ENCODE measurements at regions not wholly inside any gene's neighbourhood (a gene's known extent, or its start where the extent isn't known, plus 50 kb on each side); places are given as distances from the start of the nearest gene placed in this dataset.
"Not testable (repeated sequence)": the region's sequence is repeated elsewhere in the genome, so short reads cannot be mapped to it uniquely, and the experiment has no call there.

DNA sequence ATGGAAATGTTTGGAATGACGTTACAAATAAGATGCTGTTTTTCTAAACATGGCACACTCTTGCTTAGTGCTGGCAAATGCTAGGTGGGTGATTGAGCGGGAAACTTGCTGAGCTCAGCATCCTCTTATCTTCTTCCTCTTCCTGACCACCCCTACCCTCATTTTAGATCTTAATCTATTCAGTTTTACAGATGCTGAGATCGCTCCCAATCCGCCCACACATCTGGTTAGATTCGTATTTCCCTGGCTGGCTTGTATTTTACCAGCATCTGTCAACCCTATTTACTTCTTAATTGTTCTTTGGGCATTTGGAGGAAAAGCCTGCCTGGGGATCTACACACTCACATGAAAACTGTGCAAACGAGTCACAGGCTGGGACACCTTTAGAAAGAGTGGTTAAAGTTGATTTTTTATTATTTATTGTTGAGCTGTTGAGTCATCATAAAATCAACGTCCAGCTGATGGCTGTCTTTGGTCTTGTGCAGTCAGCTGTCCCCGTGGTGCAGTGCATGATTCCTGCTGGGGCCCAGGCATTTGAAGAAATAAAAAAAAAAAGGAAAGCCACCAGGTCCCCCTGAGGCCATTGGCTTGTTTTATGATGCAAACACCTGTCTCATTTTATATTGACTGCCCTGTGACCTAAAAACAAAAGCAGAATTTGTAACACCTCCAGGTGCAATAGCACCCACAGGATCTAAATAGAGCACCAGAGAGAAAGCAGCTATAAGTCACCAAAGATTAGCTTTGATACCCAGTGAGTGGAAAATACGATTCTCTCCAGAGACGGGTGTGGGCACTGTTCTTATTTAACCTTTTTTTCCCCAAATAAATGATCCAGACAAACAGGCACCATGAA, 258.6 kb downstream of the HS3ST3B1 start:
- Histone ChIP-seq H3K36me3 (ENCODE audit: insufficient read depth, low read length) (no peaks in the 10 kb centered on the region), H3K4me3 (ENCODE audit: low read length) (no peak overlapping the region), H2AFZ (ENCODE audit: low read depth, low read length) (no peak overlapping the region), H3K9me3 (ENCODE audit: low read length) (no peaks in the 10 kb centered on the region), H3K4me1 (ENCODE audit: insufficient read depth, low read length) (peaks cover 2% of the 10 kb centered on the region), H3K27me3 (ENCODE audit: insufficient read depth, low read length) (no peaks in the 10 kb centered on the region)

DNA sequence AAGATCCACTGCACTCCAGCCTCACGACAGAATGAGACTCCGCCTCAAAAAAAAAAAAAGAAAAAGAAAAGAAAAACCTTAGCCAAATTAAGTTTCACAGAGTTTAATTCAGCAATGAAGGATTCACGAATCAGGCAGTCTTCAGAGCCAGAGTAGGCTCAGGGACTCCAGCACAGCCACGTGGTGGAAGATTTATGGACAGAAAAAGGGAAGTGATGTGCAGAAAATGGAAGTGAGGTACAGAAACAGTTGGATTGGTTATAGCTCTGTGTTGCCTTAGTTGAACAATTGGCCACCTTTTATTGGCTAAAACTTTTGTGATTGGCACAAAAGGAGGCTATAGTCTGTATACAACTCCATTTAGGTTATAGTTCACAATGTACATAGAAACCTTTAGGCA, 256.6 kb downstream of the HS3ST3B1 start:
- H3K36me3 ChIP-seq (ENCODE audit: insufficient read depth, low read length): no peaks in the 10 kb centered on the region
- no peak overlapping the region for H3K4me3 ChIP-seq (ENCODE audit: low read length)
- H3K27me3 ChIP-seq (ENCODE audit: insufficient read depth, low read length): no peaks in the 10 kb centered on the region
- H2AFZ ChIP-seq (ENCODE audit: low read depth, low read length): no peak overlapping the region
- no peaks in the 10 kb centered on the region for H3K9me3 ChIP-seq (ENCODE audit: low read length)
- H3K4me1 ChIP-seq (ENCODE audit: insufficient read depth, low read length): peaks cover 2% of the 10 kb centered on the region

DNA sequence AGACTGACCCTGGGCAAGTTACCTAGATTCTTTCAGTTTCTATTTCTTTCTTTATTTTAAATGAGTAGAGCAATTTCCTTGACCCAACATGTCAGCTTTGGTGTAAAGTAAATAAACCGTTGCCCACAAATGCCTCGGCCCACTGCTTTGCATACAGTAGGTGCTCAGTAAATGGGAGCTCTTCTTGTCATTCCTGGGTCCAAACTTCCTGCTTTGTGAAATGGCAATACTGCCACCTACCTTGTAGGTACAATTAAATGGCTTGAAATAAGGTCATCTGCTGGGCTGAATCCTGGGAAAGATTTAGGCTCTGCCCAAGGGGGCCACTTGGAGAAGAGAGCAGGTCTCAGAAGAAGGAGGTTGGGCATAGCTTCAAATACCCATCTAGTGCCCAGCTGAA, 253.0 kb downstream of the HS3ST3B1 start:
- H3K27me3 ChIP-seq (ENCODE audit: insufficient read depth, low read length): no peaks in the 10 kb centered on the region
- no peak overlapping the region for H2AFZ ChIP-seq (ENCODE audit: low read depth, low read length)
- H3K4me1 ChIP-seq (ENCODE audit: insufficient read depth, low read length): no peaks in the 10 kb centered on the region
- no peaks in the 10 kb centered on the region for H3K36me3 ChIP-seq (ENCODE audit: insufficient read depth, low read length)
- H3K4me3 ChIP-seq (ENCODE audit: low read length): no peak overlapping the region
- peaks cover 2% of the 10 kb centered on the region for H3K9me3 ChIP-seq (ENCODE audit: low read length)

DNA sequence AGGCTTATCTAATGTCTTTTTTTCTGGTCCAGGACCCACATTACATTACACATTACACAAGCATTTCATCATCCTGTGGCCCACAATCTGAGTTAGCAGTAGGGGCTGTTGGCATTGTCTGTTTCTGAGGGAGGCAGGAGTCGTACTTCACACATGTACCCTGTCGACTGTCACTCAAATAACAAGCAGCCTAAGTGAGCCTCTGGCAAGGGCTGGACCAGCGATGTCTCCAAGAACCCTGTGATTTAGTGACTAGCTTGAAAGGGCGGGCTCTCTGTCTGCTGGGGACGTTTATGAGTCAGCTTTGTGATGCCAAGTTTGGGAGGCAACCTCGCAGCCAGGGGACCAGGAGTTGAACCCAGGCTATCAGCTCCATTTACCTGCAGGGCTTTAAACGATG, 251.4 kb downstream of the HS3ST3B1 start:
- H3K4me1 ChIP-seq (ENCODE audit: insufficient read depth, low read length): no peaks in the 10 kb centered on the region
- H3K36me3 ChIP-seq (ENCODE audit: insufficient read depth, low read length): no peaks in the 10 kb centered on the region
- no peaks in the 10 kb centered on the region for H3K27me3 ChIP-seq (ENCODE audit: insufficient read depth, low read length)
- H3K4me3 ChIP-seq (ENCODE audit: low read length): no peak overlapping the region
- H2AFZ ChIP-seq (ENCODE audit: low read depth, low read length): no peak overlapping the region
- H3K9me3 ChIP-seq (ENCODE audit: low read length): peaks cover 2% of the 10 kb centered on the region

DNA sequence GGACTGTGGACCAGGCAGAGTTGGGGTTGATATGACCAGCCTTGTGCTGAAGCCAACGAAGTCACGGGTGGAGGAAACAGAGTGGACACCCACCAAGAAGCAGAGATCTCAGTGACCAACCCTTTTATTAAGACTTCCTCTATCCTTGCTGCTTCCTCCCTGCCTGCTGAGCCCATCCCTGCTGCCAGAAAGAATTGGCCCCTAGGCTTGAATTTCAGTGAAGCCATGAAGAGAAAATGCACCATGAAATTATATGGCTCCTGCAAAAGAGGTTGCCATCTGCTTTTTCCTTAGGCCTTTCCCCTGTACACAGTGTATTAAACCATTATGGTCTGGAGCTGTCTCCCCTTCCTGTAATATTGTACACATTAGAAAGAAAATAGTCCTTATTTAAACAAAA, 246.7 kb downstream of the HS3ST3B1 start:
- H3K27me3 ChIP-seq (ENCODE audit: insufficient read depth, low read length): no peaks in the 10 kb centered on the region
- H3K36me3 ChIP-seq (ENCODE audit: insufficient read depth, low read length): no peaks in the 10 kb centered on the region
- H3K4me3 ChIP-seq (ENCODE audit: low read length): no peak overlapping the region
- H3K4me1 ChIP-seq (ENCODE audit: insufficient read depth, low read length): no peaks in the 10 kb centered on the region
- H3K9me3 ChIP-seq (ENCODE audit: low read length): peaks cover 2% of the 10 kb centered on the region
- no peak overlapping the region for H2AFZ ChIP-seq (ENCODE audit: low read depth, low read length)

DNA sequence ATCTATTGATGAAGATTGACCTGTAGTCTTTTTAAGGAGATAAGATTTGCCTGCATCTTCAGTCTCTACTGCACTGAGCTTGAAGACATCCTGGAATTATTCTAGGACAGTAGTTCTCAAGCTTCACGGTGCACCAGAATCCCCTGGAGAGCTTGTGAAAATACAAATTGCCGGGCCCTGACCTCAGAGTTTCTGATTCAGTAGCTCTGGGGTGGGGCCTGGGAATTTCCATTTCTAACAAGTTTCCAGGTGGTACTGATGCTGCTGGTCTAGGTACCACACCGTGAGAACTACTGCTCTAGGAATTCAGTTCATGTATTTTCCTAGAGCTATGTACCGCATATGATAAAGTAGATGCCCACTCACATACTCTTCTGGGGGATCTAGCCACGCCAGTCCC, 246.1 kb downstream of the HS3ST3B1 start:
- Histone ChIP-seq H3K4me1 (ENCODE audit: insufficient read depth, low read length) (no peaks in the 10 kb centered on the region), H3K27me3 (ENCODE audit: insufficient read depth, low read length) (no peaks in the 10 kb centered on the region), H3K9me3 (ENCODE audit: low read length) (peaks cover 2% of the 10 kb centered on the region), H3K4me3 (ENCODE audit: low read length) (no peak overlapping the region), H2AFZ (ENCODE audit: low read depth, low read length) (no peak overlapping the region), H3K36me3 (ENCODE audit: insufficient read depth, low read length) (no peaks in the 10 kb centered on the region)

DNA sequence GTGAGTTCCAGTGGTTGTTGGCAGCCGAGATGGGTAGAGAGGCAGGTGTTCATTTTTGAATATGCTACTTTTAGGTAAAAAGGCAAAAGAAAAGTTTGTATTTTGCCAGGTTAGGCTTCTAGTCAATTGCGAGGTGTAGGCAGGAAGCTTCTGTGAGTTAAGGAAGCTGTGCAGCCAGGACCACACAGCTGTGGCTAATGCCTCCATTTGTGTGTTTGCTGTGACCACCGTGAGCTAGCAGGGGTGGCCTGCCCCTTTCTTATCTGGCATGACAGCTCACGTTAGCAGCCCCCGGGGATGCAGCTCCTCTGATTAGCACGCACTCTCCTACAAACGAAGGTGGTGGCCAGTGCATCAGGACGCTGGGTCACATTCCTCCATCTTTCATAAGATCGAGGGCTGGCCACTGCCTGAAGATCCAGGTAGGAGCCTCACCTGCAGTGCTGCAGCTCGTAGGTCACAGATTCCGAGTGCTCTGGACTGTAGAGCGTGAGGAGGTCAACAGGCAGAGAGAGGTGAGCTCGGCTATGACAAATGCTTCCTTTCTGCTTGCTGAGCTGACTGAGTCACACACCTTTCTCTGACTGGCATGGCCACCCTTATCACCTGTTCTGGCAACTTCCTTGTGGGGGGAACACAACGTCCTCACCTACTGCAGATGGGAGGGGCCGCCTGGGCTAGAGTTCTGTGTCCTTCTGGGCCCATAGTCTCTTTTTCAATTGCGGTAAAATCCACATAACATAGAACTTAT, 244.4 kb downstream of the HS3ST3B1 start:
- Histone ChIP-seq H3K4me1 (ENCODE audit: insufficient read depth, low read length) (no peaks in the 10 kb centered on the region), H3K4me3 (ENCODE audit: low read length) (no peak overlapping the region), H2AFZ (ENCODE audit: low read depth, low read length) (no peak overlapping the region), H3K36me3 (ENCODE audit: insufficient read depth, low read length) (no peaks in the 10 kb centered on the region), H3K9me3 (ENCODE audit: low read length) (no peaks in the 10 kb centered on the region), H3K27me3 (ENCODE audit: insufficient read depth, low read length) (no peaks in the 10 kb centered on the region)

DNA sequence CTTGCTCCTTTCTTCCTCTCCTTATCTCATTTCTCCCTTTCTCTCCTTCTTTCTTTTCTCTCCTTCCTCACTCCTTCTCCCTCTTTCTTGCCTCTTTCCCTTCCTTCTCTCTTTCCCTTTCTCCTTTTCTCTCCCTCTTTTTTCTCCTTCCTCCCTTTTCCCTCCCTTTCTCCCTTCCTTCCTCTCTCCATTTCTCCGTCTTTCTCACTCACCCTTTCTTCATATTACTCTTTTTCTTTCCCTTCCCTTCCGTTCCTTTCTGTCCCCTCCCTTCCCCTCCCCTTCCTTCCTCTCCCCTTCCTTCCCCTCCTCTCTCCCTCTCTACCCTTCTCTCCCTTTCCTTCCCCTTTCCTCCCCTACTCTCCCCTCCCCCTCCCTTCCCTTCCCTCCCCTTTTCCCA, 240.8 kb downstream of the HS3ST3B1 start:
- Histone ChIP-seq H3K27me3 (ENCODE audit: insufficient read depth, low read length) (no peaks in the 10 kb centered on the region), H2AFZ (ENCODE audit: low read depth, low read length) (no peak overlapping the region), H3K9me3 (ENCODE audit: low read length) (peaks cover 3% of the 10 kb centered on the region), H3K36me3 (ENCODE audit: insufficient read depth, low read length) (no peaks in the 10 kb centered on the region), H3K4me3 (ENCODE audit: low read length) (no peak overlapping the region), H3K4me1 (ENCODE audit: insufficient read depth, low read length) (no peaks in the 10 kb centered on the region)

DNA sequence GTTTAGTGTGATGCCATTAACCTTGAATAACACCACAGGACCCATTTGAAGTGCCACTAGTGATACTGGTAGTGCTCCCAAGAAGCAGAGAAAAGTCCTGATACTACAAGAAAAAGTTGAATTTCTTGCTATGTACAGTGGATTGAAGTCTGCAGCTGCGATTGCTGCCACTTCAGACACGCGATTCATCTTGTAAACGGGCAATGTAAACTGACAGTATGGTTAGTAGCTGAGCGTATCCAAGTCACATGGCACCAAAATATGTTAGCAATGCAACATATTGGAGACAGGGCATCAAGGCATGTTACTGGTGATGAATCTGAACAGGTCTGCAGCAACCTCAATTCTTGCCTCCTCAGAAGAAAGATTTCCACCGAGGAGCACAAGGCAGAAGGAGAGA, 238.9 kb downstream of the HS3ST3B1 start:
- Histone ChIP-seq H3K9me3 (ENCODE audit: low read length) (peaks cover 5% of the 10 kb centered on the region), H2AFZ (ENCODE audit: low read depth, low read length) (no peak overlapping the region), H3K4me1 (ENCODE audit: insufficient read depth, low read length) (no peaks in the 10 kb centered on the region), H3K27me3 (ENCODE audit: insufficient read depth, low read length) (no peaks in the 10 kb centered on the region), H3K36me3 (ENCODE audit: insufficient read depth, low read length) (no peaks in the 10 kb centered on the region), H3K4me3 (ENCODE audit: low read length) (no peak overlapping the region)

DNA sequence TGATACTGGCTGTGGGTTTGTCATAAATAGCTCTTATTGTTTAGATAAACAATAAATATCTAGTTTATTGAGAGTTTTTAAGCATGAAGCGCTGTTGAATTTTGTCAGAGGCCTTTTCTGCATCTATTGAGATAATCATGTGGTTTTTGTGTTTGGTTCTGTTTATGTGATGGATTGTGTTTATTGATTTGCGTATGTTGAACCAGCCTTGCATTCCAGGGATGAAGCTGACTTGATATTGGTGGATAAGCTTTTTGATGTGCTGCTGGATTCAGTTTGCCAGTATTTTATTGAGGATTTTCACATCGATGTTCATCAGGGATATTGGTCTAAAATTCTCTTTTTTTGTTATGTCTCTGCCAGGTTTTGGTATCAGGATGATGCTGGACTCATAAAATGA, 231.4 kb downstream of the HS3ST3B1 start:
- H3K9me3 ChIP-seq (ENCODE audit: low read length); H3K27me3 ChIP-seq (ENCODE audit: insufficient read depth, low read length); H2AFZ ChIP-seq (ENCODE audit: low read depth, low read length); H3K4me3 ChIP-seq (ENCODE audit: low read length); H3K36me3 ChIP-seq (ENCODE audit: insufficient read depth, low read length); H3K4me1 ChIP-seq (ENCODE audit: insufficient read depth, low read length): not testable (repeated sequence)

DNA sequence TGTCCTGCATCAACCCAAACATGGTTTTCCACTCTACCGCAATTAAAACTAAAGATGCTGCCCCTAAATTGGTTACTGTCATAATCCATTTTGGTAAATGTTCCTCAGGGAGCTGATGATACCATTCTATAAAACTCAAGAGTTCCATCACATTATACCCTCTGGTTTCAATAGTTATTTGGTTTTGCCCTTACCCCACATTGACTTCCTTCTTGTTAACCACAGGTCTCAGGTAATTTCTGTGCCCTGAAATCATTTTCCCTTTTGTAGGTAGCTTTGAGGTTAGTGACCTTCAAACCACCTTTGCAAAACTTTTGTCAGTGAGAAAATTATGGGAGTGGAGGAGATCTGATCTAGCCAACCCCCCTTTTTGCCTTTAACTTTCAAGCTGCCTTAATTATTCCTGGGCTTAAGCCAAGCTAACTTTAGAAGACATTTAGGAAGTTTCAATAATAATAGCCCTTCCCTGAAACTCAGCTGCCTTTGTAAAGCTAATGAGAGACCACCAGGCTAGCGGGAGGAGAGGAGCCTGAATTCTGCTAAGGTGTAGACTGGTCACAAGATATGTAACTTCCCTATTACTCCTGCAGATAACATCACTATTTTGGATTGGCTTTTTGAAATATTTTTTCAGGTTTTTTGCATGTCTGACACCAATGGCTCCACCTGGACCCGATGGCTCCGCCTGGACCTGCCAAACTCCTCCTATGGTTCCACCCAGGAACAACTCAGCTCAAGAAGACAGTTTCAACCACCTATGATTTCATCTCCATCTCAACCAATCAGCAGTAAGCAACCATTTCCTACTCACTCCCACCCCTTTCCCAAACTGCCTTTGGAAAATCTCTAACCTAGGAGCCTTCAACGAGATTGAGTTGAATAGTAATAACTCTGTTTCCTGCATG, 224.9 kb downstream of the HS3ST3B1 start:
- peaks cover 2% of the 10 kb centered on the region for H3K4me1 ChIP-seq (ENCODE audit: insufficient read depth, low read length)
- no peaks in the 10 kb centered on the region for H3K27me3 ChIP-seq (ENCODE audit: insufficient read depth, low read length)
- H3K9me3 ChIP-seq (ENCODE audit: low read length): no peaks in the 10 kb centered on the region
- no peaks in the 10 kb centered on the region for H3K36me3 ChIP-seq (ENCODE audit: insufficient read depth, low read length)
- no peak overlapping the region for H2AFZ ChIP-seq (ENCODE audit: low read depth, low read length)
- no peak overlapping the region for H3K4me3 ChIP-seq (ENCODE audit: low read length)

DNA sequence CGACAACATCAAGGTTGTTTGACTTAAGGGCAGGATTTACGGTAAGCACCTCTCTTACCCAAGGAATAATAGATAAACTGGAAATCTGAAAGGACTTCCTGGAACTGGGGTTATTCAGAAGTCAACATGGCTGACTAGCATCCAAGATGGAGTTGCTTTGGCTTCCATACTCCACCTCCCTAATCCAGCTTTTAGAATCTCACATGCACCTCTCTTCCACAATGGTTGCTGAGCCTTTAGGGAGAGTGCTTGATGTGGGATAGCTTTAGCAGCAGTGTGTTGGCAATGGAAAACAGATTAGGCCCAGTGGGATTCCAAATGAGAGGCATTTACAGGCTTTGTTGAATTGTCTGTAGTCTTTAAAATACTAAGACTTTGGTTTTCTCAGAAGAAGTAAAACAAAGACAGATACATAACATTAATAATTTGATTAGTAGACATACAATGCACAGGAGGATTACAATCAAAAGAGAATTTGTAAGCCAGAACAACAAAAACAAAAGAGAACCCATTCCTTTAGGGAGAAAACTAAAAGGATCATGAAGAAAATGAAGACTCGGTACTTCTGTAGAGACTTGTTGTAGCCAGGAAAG, 222.0 kb downstream of the HS3ST3B1 start:
- H3K9me3 ChIP-seq (ENCODE audit: low read length): no peaks in the 10 kb centered on the region
- no peaks in the 10 kb centered on the region for H3K36me3 ChIP-seq (ENCODE audit: insufficient read depth, low read length)
- no peak overlapping the region for H3K4me3 ChIP-seq (ENCODE audit: low read length)
- peaks cover 2% of the 10 kb centered on the region for H3K4me1 ChIP-seq (ENCODE audit: insufficient read depth, low read length)
- no peaks in the 10 kb centered on the region for H3K27me3 ChIP-seq (ENCODE audit: insufficient read depth, low read length)
- no peak overlapping the region for H2AFZ ChIP-seq (ENCODE audit: low read depth, low read length)
